GM12801 (cell line): ENCODE measurements at regions not wholly inside any gene's neighbourhood (a gene's known extent, or its start where the extent isn't known, plus 50 kb on each side); places are given as distances from the start of the nearest gene placed in this dataset.

Experiments used
- CTCF ChIP-seq: IDR thresholded peaks from one replicate; pipeline ENCODE4 v1.5.1; 2011; ENCODE audit warnings: control low read depth; ENCODE audit not compliant: insufficient read length; ENCODE audit errors: extremely low read depth

DNA sequence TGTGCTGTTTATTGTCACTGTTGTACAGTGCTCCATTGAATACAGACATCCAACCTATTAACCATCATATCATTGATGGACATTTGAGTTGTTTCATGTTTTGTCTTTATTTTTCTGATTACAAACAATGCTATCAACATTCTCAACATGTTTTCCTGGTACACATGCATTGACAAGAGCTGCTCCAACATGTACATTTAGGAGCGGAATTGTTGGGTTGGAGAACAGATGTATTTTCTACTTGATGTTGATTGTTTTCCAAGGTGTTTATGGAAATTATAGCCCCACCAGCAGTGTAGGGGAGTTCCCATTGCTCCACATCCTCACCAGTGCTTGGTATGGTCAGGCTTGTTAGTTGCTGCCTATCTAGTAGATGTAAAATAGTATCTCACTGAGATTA, 204.1 kb upstream of the CLINT1 start:
- TF ChIP-seq CTCF: no peak

DNA sequence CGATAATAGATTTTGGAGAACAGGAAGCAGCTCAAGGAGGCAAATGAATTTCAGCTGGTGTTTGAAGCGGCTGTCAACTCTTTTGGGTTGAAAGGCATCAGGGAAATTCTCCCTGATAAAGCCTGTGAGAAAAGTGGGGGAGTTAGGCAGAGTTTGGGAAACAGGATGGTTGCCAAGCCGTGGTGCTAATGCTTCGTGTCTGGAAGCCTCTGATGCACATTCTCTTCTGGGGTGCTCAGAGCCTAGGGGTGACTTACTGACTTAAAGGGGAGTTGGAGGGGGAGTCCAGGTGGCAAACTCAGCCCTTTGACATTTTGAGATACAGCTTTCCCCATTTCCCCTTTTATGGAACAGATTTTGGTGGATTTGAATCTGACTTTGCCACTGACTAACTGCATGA, 202.5 kb upstream of the CLINT1 start:
- no peak for TF ChIP-seq CTCF

GRCh38 chr5:158060212-158060611, 201.3 kb upstream of the CLINT1 start:
- TF ChIP-seq CTCF: no peak

- TF ChIP-seq CTCF: no peak
Measured at GRCh38 chr5:158058208-158059120, 199.5 kb upstream of the CLINT1 start.

DNA sequence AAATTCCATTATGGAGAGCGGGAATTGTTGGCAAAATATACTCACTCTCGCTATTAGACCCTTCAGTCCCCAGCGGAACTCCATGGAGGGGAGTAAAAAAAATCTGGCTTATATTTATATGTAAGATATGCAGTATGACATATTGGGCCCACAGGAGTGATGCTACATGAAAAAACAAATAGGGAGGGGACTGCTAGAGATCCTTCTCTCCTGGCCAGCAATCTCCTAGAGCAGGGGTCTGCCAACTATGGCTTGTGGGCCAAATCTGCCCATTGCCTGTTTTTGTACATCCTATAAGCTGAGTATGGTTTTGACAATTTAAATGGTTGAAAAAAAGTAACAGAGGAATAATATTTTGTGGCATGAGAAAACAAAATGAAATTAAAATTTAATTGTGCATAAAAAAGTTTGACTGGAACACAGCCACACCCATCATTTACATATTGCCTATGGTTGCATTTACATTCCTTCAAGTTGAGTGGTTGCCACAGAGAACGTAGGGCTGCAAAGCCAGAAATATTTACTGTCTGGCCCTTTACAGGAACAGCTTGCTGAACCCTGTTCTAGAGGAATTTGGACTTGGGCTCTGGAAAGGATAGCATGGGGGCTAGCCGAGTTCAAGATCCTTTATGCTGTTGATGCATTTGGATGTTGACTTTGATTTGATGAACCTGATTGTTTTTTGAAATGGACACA, 197.3 kb upstream of the CLINT1 start:
- no peak for TF ChIP-seq CTCF

DNA sequence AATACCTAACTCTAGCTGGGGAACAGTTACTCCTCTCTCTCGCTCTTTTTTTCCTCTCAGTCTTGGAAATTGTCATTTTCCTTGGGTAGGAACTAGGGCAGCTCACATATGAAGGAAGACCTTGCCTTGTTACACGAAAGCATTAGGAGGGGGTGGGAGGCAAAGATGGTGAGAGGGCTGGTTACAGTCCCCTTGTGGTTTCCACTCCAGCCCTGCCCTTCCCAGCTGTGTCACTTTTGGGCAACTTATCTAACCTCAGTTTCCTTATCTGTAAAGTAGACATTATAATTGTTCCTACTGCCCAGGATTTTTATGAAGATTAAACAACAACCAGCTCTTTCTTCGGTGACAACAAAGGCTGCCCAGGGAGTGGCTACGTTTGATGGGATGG, 196.2 kb upstream of the CLINT1 start:
- TF ChIP-seq CTCF: no peak

- no peak for TF ChIP-seq CTCF
Measured at GRCh38 chr5:158054223-158055110, 195.5 kb upstream of the CLINT1 start.
